SU-DHL-6 (cell line): ENCODE measurements at regions not wholly inside any gene's neighbourhood (a gene's known extent, or its start where the extent isn't known, plus 50 kb on each side); places are given as distances from the start of the nearest gene placed in this dataset.

ENCODE experiments used
- H2AFZ ChIP-seq: fragments of 200-600 bp; sonication (generic); 2 replicates; pipeline ENCODE4 v1.6.1; 2014; ENCODE audit warnings: low read depth, mild to moderate bottlenecking, moderate library complexity, mixed read lengths, antibody characterized with exemption, low read length; ENCODE audit not compliant: severe bottlenecking
- H3F3A ChIP-seq: fragments of 200-600 bp; shearing (Covaris generic); 2 replicates; pipeline ENCODE4 v1.6.0; 2016; ENCODE audit warnings: antibody characterized with exemption, mild to moderate bottlenecking; ENCODE audit not compliant: insufficient read depth
- H3K27ac ChIP-seq: fragments of 200-600 bp; sonication (generic); 2 replicates; pipeline ENCODE4 v1.5.1; 2016; ENCODE audit warnings: low read depth, mild to moderate bottlenecking, low read length, moderate library complexity, mixed read lengths
- H3K27me3 ChIP-seq: fragments of 200-600 bp; sonication (generic), shearing (Covaris generic); 2 replicates; pipeline ENCODE4 v1.6.0; 2014; ENCODE audit warnings: mild to moderate bottlenecking, low read length
- H3K36me3 ChIP-seq: fragments of 200-600 bp; sonication (generic); 2 replicates; pipeline ENCODE4 v1.6.1; 2014; ENCODE audit warnings: mild to moderate bottlenecking, low read length, mixed read lengths
- H3K4me2 ChIP-seq: fragments of 300-600, 200-600 bp; shearing (Covaris generic), sonication (generic); 2 replicates; pipeline ENCODE4 v1.6.0; 2014; ENCODE audit warnings: low read length, low read depth, mild to moderate bottlenecking; ENCODE audit not compliant: poor library complexity, severe bottlenecking
- H3K4me3 ChIP-seq: fragments of 200-600 bp; sonication (generic); 2 replicates; pipeline ENCODE4 v1.5.1; 2014; ENCODE audit warnings: antibody characterized with exemption, low read length, mild to moderate bottlenecking, mixed read lengths; ENCODE audit not compliant: insufficient read depth, poor library complexity, severe bottlenecking
- H3K79me2 ChIP-seq: fragments of 200-600 bp; sonication (generic); 2 replicates; pipeline ENCODE4 v1.6.1; 2014; ENCODE audit warnings: mild to moderate bottlenecking, low read length, moderate library complexity; ENCODE audit not compliant: insufficient read depth
- H3K9ac ChIP-seq: fragments of 200-600 bp; sonication (generic); 2 replicates; pipeline ENCODE4 v1.7.0; 2014; ENCODE audit warnings: mild to moderate bottlenecking, low read length
- H3K9me2 ChIP-seq: fragments of 200-600 bp; sonication (generic); replicated peaks from 2 replicates; pipeline ENCODE4 v1.6.1; 2014; ENCODE audit warnings: low read length; ENCODE audit not compliant: insufficient read depth
- H3K9me3 ChIP-seq: fragments of 200-600 bp; sonication (generic); 2 replicates; pipeline ENCODE4 v1.6.1; 2014; ENCODE audit warnings: low read length, mixed read lengths; ENCODE audit not compliant: insufficient read depth
- H4K20me1 ChIP-seq: fragments of 200-600 bp; sonication (generic); 2 replicates; pipeline ENCODE4 v1.6.1; 2014; ENCODE audit warnings: low read depth, mild to moderate bottlenecking, antibody characterized with exemption, low read length, moderate library complexity, mixed read lengths
- EZH2phosphoT487 ChIP-seq: fragments of 200-600 bp; sonication (generic), shearing (Covaris generic); conservative IDR thresholded peaks from 2 replicates; pipeline ENCODE4 v1.6.1; 2018; ENCODE audit warnings: mild to moderate bottlenecking, antibody characterized with exemption, low read length, moderate library complexity, mixed read lengths
- TF ChIP-seq, protein P1 (sequence below): fragments of 200-600 bp; sonication (generic); IDR thresholded peaks from one replicate; pipeline ENCODE4 v1.5.1; 2017; ENCODE audit warnings: antibody characterized with exemption, mild to moderate bottlenecking, low read length, moderate library complexity; ENCODE audit not compliant: insufficient read depth, poor library complexity, severe bottlenecking

DNA sequence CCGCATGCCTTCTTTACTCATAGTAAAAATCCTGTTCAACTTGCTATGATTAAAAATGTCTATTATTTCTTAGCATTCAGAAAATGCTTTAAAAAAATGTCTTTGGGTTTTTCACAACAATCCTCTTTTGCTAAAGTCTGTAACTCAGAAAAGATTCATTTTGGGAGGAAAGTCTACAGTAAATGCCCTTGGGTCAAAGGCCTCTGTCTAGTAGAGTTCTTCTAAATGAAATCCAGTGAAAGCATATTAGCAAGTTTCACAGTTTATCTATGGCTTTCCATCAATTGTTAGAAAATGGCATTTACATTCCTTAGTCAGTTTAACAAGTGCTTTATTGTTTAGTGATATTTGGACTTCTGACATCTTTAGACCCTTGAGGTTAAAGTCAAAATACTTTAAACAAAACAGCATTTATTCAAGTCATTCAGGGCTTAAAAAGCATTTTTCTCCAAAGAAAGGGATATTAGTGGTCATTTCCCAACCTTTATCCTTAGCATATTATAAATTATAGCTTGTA is 137.1 kb upstream of the TARS1 start:
- Histone ChIP-seq H3K36me3 (no peaks in the 10 kb centered on the region), H3F3A (no peaks in the 10 kb centered on the region), H3K79me2 (no peaks in the 10 kb centered on the region), H3K4me2 (no peak overlapping the region), H3K4me3 (no peak overlapping the region), H4K20me1 (no peaks in the 10 kb centered on the region), H3K27me3 (no peaks in the 10 kb centered on the region), H3K9me3 (no peaks in the 10 kb centered on the region), H3K27ac (no peak overlapping the region), H3K9me2 (no peaks in the 10 kb centered on the region), H3K9ac (no peak overlapping the region), H2AFZ (no peak overlapping the region)
- no peak for TF ChIP-seq EZH2phosphoT487
- TF ChIP-seq, protein P1, sequence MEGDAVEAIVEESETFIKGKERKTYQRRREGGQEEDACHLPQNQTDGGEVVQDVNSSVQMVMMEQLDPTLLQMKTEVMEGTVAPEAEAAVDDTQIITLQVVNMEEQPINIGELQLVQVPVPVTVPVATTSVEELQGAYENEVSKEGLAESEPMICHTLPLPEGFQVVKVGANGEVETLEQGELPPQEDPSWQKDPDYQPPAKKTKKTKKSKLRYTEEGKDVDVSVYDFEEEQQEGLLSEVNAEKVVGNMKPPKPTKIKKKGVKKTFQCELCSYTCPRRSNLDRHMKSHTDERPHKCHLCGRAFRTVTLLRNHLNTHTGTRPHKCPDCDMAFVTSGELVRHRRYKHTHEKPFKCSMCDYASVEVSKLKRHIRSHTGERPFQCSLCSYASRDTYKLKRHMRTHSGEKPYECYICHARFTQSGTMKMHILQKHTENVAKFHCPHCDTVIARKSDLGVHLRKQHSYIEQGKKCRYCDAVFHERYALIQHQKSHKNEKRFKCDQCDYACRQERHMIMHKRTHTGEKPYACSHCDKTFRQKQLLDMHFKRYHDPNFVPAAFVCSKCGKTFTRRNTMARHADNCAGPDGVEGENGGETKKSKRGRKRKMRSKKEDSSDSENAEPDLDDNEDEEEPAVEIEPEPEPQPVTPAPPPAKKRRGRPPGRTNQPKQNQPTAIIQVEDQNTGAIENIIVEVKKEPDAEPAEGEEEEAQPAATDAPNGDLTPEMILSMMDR, result no peak

DNA sequence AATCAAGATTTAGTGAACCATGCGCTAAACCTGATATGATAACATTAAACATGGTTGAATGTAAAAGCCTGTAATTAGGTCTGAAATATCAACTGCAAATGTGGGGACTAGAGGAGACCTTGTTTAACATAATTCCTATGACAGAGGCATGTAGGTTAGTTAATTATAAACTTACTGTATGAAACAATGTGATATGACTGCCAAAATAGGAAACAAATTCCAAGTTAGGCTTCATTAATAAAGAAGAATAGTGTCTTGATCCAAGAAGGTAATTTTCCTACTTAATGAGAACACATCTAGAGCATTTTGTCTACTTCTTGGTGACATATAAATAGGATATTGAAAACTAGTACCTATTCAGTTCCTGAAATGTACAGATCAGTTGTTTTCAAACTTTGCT is 136.2 kb upstream of the TARS1 start:
- Histone ChIP-seq H3K9me2 (no peaks in the 10 kb centered on the region), H3K27ac (no peak overlapping the region), H3K9me3 (no peaks in the 10 kb centered on the region), H3K79me2 (no peaks in the 10 kb centered on the region), H2AFZ (no peak overlapping the region), H3K4me3 (no peak overlapping the region), H3K36me3 (no peaks in the 10 kb centered on the region), H4K20me1 (no peaks in the 10 kb centered on the region), H3F3A (no peaks in the 10 kb centered on the region), H3K27me3 (no peaks in the 10 kb centered on the region), H3K9ac (no peak overlapping the region), H3K4me2 (no peak overlapping the region)
- TF ChIP-seq, protein P1, result no peak
- TF ChIP-seq EZH2phosphoT487, result no peak

DNA sequence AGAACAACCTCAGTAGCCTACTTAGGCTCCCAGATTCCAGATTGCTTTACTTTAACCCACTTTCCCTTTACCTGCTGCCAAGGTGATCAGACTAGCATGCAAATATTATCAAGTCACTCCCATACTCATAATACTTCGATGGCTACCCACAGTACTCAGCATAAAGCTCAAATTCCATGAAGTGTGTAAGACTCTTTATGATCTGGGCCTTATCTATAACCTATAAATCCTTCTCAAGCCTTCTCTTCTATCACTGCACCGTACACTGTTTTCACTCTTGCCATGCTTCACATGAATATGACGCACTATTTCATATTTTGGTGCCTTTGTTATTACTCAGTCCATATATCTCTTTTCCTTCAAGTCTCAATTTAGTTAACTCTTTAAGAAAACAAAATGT is 135.2 kb upstream of the TARS1 start:
- H3K9me3 ChIP-seq, result no peaks in the 10 kb centered on the region
- no peaks in the 10 kb centered on the region for H3K79me2 ChIP-seq
- H2AFZ ChIP-seq, result no peak overlapping the region
- no peaks in the 10 kb centered on the region for H4K20me1 ChIP-seq
- H3K27me3 ChIP-seq, result no peaks in the 10 kb centered on the region
- H3K27ac ChIP-seq, result no peak overlapping the region
- H3K4me2 ChIP-seq, result no peak overlapping the region
- no peaks in the 10 kb centered on the region for H3K36me3 ChIP-seq
- no peaks in the 10 kb centered on the region for H3F3A ChIP-seq
- no peaks in the 10 kb centered on the region for H3K9me2 ChIP-seq
- TF ChIP-seq, protein P1, result no peak
- no peak for TF ChIP-seq EZH2phosphoT487
- no peak overlapping the region for H3K4me3 ChIP-seq
- H3K9ac ChIP-seq, result no peak overlapping the region

DNA sequence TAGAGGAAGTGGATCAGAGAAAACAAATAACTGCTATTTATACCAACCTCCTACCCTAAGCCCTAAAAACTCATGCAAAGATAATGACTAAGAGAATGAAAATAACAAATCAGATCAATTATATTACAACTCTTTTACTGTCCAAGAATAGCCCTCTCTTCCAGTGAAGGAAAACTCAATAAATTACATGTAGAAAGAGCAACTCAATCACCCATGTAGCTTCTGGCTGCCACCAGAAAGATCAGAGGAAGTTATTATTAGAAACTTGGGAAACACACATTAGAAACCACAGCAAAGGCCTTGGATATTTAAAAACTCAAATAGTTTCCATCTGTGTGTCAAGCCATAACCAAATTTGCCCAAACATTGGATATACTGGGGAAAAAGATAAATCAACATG is 134.0 kb upstream of the TARS1 start:
- no peaks in the 10 kb centered on the region for H3F3A ChIP-seq
- H2AFZ ChIP-seq, result no peak overlapping the region
- no peak overlapping the region for H3K4me3 ChIP-seq
- H3K27ac ChIP-seq, result no peak overlapping the region
- no peaks in the 10 kb centered on the region for H3K79me2 ChIP-seq
- no peak overlapping the region for H3K4me2 ChIP-seq
- no peaks in the 10 kb centered on the region for H4K20me1 ChIP-seq
- H3K9me3 ChIP-seq, result no peaks in the 10 kb centered on the region
- no peak for TF ChIP-seq EZH2phosphoT487
- no peaks in the 10 kb centered on the region for H3K36me3 ChIP-seq
- H3K27me3 ChIP-seq, result no peaks in the 10 kb centered on the region
- no peak overlapping the region for H3K9ac ChIP-seq
- H3K9me2 ChIP-seq, result no peaks in the 10 kb centered on the region
